ENCODE measurements at regions not wholly inside any gene's neighbourhood (a gene's known extent, or its start where the extent isn't known, plus 50 kb on each side); places are given as distances from the start of the nearest gene placed in this dataset.

DNA sequence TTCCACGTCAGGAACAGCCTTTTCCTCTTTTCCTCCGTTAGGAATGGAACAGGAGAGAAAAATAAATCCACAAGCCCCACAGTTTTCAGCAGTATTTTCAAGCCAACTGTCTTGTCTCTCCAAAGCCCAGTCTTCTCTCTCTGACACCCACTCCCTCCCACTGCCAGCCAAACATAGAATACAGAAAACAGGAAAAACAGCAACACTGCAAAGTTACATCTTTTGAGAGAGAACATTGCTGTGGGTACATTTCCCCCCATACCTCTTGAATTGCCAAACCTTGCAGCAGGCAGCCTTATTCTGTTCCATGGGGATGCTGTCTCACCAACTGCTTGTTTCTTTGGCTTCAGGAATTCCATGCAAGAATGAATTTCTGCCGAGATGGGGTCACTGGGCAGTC, 355.7 kb upstream of the UMPS start:
- DNase-seq, result no peak

DNA sequence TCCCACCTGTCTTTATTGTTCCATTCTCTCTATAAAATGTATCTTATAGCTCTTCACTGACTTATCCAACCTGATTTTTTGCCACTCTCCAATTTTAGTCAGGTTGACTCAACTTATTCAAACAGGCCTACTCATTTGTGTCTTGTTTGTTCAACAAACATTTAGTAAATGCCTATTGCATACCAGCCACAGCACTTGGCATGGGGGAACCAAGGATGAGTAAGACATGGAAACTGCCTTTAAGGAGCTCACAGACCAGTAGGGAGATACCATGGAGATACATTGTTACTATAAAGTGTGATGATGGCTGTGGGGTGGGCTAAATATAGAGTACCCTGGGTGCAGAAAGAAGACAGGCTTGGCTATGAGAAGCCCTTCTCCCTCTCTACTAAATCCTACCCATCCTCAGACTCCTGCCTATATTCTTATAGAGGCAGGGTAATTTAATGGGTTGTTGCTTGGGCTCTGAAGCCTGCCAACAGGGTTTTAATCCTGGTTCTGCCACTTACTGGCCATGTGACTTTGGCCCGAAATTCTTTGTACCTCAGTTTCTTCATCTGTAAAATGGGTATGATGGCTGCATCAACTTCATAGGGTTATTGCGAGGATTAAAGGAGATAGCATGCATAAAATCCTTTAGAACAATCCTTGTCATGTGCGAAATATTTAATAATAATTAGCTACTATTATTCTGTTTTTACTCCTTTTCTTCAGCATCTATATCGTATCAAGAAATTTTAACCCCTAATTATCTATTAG, 348.5 kb upstream of the UMPS start:
- no peak for DNase-seq

GRCh38 chr3:124383051-124383450, 347.2 kb upstream of the UMPS start:
- no peak for DNase-seq

- no peak for DNase-seq
Observed at GRCh38 chr3:124383846-124384466, 346.3 kb upstream of the UMPS start.

DNA sequence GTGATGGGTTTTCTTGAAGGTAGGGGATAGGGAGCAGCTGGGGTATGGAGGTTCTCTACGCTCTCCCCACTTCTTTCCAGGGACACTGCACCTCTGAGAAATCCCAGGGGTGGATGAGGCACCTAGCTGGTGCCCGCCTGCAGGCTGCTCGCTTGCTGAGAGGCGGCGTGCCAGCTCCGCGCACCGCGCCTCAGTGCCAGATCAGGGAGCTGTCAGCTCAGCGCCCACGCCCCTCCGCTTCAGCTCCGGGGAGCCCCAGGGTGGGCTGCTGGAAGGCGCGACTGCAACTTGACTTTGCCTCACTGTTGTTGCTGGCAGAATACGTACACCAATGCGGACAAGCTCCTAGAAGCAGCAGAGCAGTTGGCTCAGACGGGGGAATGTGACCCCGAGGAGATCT, 345.7 kb upstream of the UMPS start:
- no peak for DNase-seq

GRCh38 chr3:124385996-124386395, 344.3 kb upstream of the UMPS start:
- DNase-seq, result no peak

GRCh38 chr3:124386996-124387595, 343.2 kb upstream of the UMPS start:
- DNase-seq, result no peak

GRCh38 chr3:124391774-124392173, 338.5 kb upstream of the UMPS start:
- DNase-seq, result no peak

DNA sequence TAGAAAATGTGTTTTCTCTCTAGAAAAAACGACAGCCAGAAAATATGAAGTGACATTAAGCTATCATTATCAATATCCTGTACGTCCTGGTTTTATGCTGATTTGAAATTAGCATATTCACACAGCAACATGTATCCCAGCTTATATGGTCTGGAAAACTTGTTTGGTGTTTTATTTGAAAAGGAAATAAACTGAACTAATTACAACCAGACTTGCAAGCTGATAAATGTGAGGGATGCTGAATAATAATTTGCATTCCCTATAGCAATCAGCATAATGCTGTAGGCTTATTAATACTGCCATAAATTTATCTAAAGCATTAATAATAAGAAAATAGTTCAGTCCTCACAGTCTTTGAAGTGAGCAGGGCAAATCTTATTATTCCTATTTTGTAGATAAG, 336.9 kb upstream of the UMPS start:
- DNase-seq, result no peak

- no peak for DNase-seq
Observed at GRCh38 chr3:124395162-124395561, 335.1 kb upstream of the UMPS start.

DNA sequence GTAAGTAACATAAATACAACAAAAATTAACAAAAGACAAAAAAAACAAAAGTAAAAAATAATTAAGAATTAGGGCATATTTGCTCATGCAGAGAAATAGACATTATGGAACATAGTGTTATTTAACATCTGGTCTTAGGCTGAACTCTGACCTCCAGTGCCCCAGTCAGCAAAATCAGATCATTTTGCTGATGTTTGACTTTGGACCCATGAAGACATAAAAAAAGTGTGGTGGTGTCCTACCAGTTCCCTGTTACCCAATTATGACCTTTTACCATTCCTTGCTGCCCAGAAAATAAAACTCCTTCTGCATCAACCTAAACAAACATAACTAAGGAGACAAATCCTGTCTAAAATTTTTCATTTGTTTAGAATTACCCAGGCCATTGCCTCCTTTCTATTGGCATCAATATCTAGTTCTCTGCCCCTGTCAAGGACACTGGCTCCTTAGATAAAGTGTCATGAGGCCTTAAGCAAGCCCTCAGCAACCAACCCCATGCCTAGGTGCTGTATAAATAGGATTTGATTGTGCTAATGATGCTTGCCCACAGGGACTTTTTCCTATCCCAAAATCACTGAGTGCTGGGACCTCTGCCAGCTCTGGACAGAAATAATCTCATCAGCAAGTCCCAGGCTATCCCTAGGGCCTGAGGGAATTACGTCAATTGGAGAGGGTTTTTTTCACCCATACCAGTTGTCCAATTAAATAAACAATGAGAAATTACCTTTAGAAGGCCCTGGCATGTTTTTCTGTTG, 334.5 kb upstream of the UMPS start:
- no peak for DNase-seq

- no peak for DNase-seq
Observed at GRCh38 chr3:124396339-124396950, 333.8 kb upstream of the UMPS start.

GRCh38 chr3:124397088-124397487, 333.2 kb upstream of the UMPS start:
- no peak for DNase-seq

- no peak for DNase-seq
Observed at GRCh38 chr3:124398594-124398993, 331.7 kb upstream of the UMPS start.

DNA sequence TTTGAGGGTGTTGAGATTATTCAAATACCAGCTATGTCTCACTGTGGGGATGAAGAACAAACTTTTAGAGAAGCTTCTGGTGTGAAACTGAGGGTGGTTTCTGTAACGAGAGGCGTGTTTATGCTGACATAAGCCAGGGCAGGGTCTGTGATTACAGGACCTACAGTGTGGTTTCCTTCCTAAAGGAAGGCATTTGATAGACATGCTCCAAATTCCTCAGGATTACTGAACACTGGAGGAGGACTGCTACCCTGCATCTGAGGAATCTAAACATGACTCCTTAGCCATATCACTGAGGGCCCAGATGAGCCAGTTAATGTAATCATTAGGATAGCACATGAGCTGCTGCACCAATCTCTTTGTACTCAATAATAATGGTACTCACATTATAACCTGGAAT, 328.4 kb upstream of the UMPS start:
- DNase-seq, result no peak

GRCh38 chr3:124402791-124403190, 327.5 kb upstream of the UMPS start:
- DNase-seq, result no peak

DNA sequence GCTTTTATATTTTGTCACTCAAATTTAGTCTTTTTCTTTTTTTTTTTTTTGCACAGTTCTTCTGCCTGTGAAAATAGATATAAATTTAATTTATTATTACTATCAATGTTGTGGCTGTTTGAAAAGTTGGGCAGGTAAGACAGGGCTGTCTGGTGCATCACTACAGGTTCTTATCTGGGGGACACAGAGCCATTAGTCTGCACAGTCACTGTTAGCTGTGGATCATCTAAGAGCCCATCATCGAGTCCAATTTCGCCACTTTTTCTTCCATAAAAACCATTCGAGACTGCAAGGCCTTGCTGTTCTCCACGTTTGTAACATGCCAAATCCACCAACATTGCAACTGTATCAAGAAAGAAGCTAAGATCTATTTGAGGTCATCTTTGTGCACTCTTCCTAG, 325.6 kb upstream of the UMPS start:
- no peak for DNase-seq

- no peak for DNase-seq
Observed at GRCh38 chr3:124407260-124407659, 323.0 kb upstream of the UMPS start.

DNA sequence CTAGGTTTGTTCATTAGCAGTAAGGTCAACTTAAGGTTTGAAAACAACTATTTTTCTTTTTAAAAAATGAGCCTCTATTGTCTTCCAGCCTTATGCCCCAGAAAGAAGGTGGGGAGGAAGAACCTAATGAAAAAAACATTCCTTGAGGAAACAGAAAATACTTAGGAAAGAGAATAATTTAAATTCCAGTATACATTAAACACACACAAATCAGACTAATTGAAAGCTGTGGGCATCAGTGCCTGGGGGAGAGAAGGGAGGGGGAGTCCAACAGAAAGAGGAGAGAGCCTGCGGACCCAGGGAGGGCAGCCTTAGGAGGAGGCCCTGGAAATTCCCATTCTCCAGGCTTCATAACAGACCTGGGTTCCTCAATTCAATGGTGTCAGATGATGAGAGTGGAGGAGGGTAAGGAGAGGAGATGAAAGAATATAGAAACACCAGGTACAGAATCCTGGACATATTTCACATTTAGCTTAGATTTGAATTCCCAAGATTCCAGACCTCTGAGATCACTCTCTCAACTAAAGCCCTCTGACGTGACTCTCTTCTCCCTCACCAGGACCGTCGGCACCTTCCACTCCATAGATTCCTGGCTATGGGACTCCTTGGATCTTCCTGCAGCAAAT, 320.5 kb upstream of the UMPS start:
- DNase-seq, result no peak

DNA sequence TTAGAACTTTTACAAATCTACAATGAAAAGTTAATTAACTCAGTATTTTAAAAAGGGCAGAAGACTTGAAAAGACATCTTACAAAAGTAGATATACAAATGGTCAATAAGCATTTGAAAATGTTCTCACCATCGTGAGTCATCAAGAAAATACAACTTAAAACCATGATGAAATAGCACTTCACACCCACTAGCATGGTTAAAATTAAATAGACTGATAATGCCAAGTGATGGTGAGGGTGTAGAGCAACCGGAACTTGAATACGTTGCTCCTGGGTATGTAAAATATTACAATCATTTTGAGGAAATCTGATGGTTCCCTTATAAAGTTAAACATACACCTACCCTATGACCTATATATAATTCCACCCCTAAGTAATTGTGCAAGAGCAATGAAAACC, 319.8 kb upstream of the UMPS start:
- DNase-seq, result no peak

DNA sequence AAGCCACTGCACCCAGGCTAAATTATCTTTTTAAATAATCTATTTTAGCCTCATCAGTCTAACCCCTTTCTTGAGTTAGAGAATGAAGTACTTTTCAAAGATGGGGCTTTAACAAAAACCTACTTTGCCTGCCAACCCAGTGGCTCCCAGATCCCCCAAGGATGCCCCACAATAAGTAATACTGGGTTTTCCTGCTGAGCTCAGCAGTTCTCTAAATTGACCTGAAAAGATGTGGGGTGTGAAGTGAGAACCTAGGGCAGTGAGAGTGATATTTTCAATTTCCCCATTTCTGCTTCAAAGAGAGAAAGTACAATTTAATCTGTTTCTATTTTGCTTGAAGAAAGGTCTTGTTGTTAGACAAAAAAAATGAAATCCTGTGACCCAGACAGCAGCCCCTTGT, 318.5 kb upstream of the UMPS start:
- DNase-seq, result no peak

GRCh38 chr3:124412644-124413043, 317.6 kb upstream of the UMPS start:
- no peak for DNase-seq

GRCh38 chr3:124413393-124413792, 316.9 kb upstream of the UMPS start:
- no peak for DNase-seq

Measured in SHP77 (cell line).